ENCODE measurements at regions not wholly inside any gene's neighbourhood (a gene's known extent, or its start where the extent isn't known, plus 50 kb on each side); places are given as distances from the start of the nearest gene placed in this dataset.

- no peak for TF ChIP-seq POLR2A (IDR thresholded peaks at IDR 0.05)
- TF ChIP-seq, protein P1, sequence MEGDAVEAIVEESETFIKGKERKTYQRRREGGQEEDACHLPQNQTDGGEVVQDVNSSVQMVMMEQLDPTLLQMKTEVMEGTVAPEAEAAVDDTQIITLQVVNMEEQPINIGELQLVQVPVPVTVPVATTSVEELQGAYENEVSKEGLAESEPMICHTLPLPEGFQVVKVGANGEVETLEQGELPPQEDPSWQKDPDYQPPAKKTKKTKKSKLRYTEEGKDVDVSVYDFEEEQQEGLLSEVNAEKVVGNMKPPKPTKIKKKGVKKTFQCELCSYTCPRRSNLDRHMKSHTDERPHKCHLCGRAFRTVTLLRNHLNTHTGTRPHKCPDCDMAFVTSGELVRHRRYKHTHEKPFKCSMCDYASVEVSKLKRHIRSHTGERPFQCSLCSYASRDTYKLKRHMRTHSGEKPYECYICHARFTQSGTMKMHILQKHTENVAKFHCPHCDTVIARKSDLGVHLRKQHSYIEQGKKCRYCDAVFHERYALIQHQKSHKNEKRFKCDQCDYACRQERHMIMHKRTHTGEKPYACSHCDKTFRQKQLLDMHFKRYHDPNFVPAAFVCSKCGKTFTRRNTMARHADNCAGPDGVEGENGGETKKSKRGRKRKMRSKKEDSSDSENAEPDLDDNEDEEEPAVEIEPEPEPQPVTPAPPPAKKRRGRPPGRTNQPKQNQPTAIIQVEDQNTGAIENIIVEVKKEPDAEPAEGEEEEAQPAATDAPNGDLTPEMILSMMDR (IDR thresholded peaks at IDR 0.05) = no peak
Measured at GRCh38 chr12:88644946-88645702, 64.9 kb upstream of the KITLG start.
